MCF 10A (cell line): ENCODE measurements at regions not wholly inside any gene's neighbourhood (a gene's known extent, or its start where the extent isn't known, plus 50 kb on each side); places are given as distances from the start of the nearest gene placed in this dataset.

ENCODE experiments used
- BruUV-seq: library from RNA; stranded (reverse); fragments of 400-500 nt; replicated peaks from 2 replicates; lab custom pipeline; 2021; lab: Mats Ljungman, UMichigan
- CTCF ChIA-PET: fragments of 300-600 bp; sonication (Branson Sonifier 250); formaldehyde crosslinking; extraction: SDS; loops from one replicate; lab custom pipeline; 2021; ENCODE audit warnings: antibody characterized with exemption, inconsistent platforms; lab: Yijun Ruan, JAX
- POLR2A ChIA-PET: fragments of 300-600, 350-650 bp; sonication (Branson Sonifier 250); formaldehyde crosslinking; extraction: SDS; loops from one replicate; lab custom pipeline; 2020; ENCODE audit warnings: antibody characterized with exemption, inconsistent platforms; lab: Yijun Ruan, JAX
- DNase-seq: peaks from one replicate; pipeline ENCODE4 v3.0.0-alpha.2; 2018; ENCODE audit not compliant: unreplicated experiment
- H3K27ac Mint-ChIP-seq: one replicate; pipeline ENCODE4 v1.8.0; 2022; ENCODE audit warnings: mild to moderate bottlenecking, low read depth, mixed read lengths; ENCODE audit not compliant: unreplicated experiment
- H3K27me3 Mint-ChIP-seq: one replicate; pipeline ENCODE4 v1.8.0; 2022; ENCODE audit warnings: mixed read lengths; ENCODE audit not compliant: insufficient read depth, unreplicated experiment
- H3K36me3 Mint-ChIP-seq: one replicate; pipeline ENCODE4 v1.8.0; 2022; ENCODE audit warnings: mild to moderate bottlenecking, moderate library complexity, mixed read lengths; ENCODE audit not compliant: insufficient read depth, unreplicated experiment
- H3K4me1 Mint-ChIP-seq: one replicate; pipeline ENCODE4 v1.8.0; 2022; ENCODE audit warnings: mixed read lengths; ENCODE audit not compliant: insufficient read depth, unreplicated experiment
- H3K4me3 Mint-ChIP-seq: one replicate; pipeline ENCODE4 v1.8.0; 2022; ENCODE audit warnings: mild to moderate bottlenecking, moderate library complexity, mixed read lengths; ENCODE audit not compliant: unreplicated experiment
- H3K9me3 Mint-ChIP-seq: one replicate; pipeline ENCODE4 v1.8.0; 2022; ENCODE audit warnings: mixed read lengths; ENCODE audit not compliant: unreplicated experiment
- CTCF ChIP-seq: fragments of 200-600 bp; IDR thresholded peaks from one replicate; pipeline ENCODE4 v1.8.0; 2022; ENCODE audit warnings: antibody characterized with exemption, mild to moderate bottlenecking; ENCODE audit not compliant: unreplicated experiment
- intact Hi-C: fragments of 100-400 bp; cut with micrococcal nuclease; formaldehyde crosslinking; loops from 2 replicates; pipeline ENCODE4 v1.14.1; 2022

GRCh38 chr18:34001376-34001775 lies 223.3 kb downstream of the NOL4 start:
- no peak for TF ChIP-seq CTCF

GRCh38 chr18:33987206-33987605 lies 237.5 kb downstream of the NOL4 start:
- H3K9me3 Mint-ChIP-seq = peaks cover 45% of the 10 kb centered on the region
- H3K27ac Mint-ChIP-seq = no peak overlapping the region
- no peak overlapping the region for H3K4me3 Mint-ChIP-seq
- ChIA-PET POLR2A (interaction anchor here (0.7 kb wide), 1 partner anchor 103 kb away, joined by 3 read pairs; no protein-coding TSS in a partner anchor), CTCF (no interaction called here)
- H3K36me3 Mint-ChIP-seq = no peaks in the 10 kb centered on the region
- DNase-seq = no peak
- intact Hi-C loops = no loop called here
- no peaks in the 10 kb centered on the region for H3K4me1 Mint-ChIP-seq
- no peak for TF ChIP-seq CTCF
- no TSS peak for BruUV-seq
- H3K27me3 Mint-ChIP-seq = no peaks in the 10 kb centered on the region

More at GRCh38 chr18:34001376-34001775, 223.3 kb downstream of the NOL4 start:
- CTCF ChIA-PET = no interaction called here
- Mint-ChIP-seq H3K27me3 (no peaks in the 10 kb centered on the region), H3K36me3 (no peaks in the 10 kb centered on the region), H3K4me1 (no peaks in the 10 kb centered on the region), H3K4me3 (no peak overlapping the region), H3K27ac (no peak overlapping the region), H3K9me3 (peaks cover 28% of the 10 kb centered on the region)
- DNase-seq = no peak
- POLR2A ChIA-PET = no interaction called here
- no TSS peak for BruUV-seq
- intact Hi-C loops = no loop called here

GRCh38 chr18:33983126-33983525 lies 241.6 kb downstream of the NOL4 start:
- TF ChIP-seq CTCF = no peak
- no peaks in the 10 kb centered on the region for H3K27me3 Mint-ChIP-seq
- no peak overlapping the region for H3K27ac Mint-ChIP-seq
- H3K4me3 Mint-ChIP-seq = no peak overlapping the region
- intact Hi-C loops = loop anchor here (5.0 kb wide), 1 partner anchor 191 kb away; no protein-coding TSS in a partner anchor
- POLR2A ChIA-PET = no interaction called here
- no peaks in the 10 kb centered on the region for H3K4me1 Mint-ChIP-seq
- DNase-seq = no peak
- CTCF ChIA-PET = no interaction called here
- BruUV-seq = no TSS peak
- no peaks in the 10 kb centered on the region for H3K36me3 Mint-ChIP-seq
- H3K9me3 Mint-ChIP-seq = peaks cover 46% of the 10 kb centered on the region

GRCh38 chr18:33960417-33960816 lies 264.3 kb downstream of the NOL4 start:
- intact Hi-C loops = no loop called here

More at GRCh38 chr18:33960417-33960816, 264.3 kb downstream of the NOL4 start:
- CTCF ChIA-PET = no interaction called here
- Mint-ChIP-seq H3K4me1 (no peaks in the 10 kb centered on the region), H3K27me3 (no peaks in the 10 kb centered on the region), H3K9me3 (peaks cover 30% of the 10 kb centered on the region), H3K4me3 (no peak overlapping the region), H3K27ac (no peak overlapping the region), H3K36me3 (no peaks in the 10 kb centered on the region)
- POLR2A ChIA-PET = no interaction called here
- TF ChIP-seq CTCF = no peak
- BruUV-seq = no TSS peak
- no peak for DNase-seq
